Anterior cingulate cortex (tissue), 58 donors: ENCODE measurements at regions not wholly inside any gene's neighbourhood (a gene's known extent, or its start where the extent isn't known, plus 50 kb on each side); places are given as distances from the start of the nearest gene placed in this dataset.
A peak's percentile ranks its signal among the peaks of the same experiment; 100 is the strongest.

ENCODE experiments used
- DNase-seq, 58 donors: peaks; one replicate each; lab custom pipeline; 2025; lab: John Stamatoyannopoulos, UW

DNA sequence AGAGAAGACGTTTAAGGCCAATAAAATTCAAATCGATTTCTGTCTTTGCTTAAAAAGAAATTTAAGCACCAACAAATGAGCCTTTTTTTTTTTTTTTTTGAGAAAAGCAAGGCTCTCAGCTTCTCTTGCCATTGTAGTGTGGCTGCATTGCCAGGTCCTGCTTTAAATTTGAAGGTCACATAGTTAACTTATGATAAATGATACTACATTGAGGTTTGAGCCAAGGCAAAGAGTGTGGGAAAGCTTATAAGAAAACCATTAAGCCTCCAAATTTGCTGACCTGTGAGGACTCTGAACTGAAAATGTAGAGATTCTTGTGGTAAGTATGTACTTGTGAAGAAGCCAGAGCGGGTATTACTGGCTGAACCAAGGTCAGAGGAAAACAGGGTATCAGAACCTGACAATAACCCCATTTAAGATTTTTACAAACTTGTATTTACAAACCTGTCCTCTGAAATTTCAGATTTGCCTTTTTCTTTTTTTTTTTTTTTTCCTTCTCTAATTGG lies 519.7 kb upstream of the RGMA start:
- no peak for DNase-seq

DNA sequence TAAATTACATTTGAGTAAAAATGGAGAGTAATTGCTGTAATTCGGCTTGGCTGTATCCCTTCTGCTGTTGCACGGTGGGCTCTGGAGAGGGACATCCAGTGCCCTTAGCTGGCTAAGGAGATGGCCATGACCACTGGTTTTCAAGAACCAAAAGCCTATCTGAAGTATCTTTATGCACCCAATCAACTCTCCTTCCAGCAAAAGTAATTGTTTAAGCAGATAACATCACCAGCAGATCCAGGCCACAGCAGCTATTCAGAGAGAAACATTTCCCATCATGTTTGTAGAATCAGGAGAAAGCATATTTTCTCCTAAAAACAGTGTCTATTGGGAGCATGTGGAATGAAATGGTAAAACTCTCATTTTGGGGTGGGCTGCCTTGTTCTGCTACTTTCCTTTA lies 514.5 kb upstream of the RGMA start:
- DNase-seq = no peak

GRCh38 chr15:93587059-93587521 lies 498.1 kb upstream of the RGMA start:
- DNase-seq = no peak

DNA sequence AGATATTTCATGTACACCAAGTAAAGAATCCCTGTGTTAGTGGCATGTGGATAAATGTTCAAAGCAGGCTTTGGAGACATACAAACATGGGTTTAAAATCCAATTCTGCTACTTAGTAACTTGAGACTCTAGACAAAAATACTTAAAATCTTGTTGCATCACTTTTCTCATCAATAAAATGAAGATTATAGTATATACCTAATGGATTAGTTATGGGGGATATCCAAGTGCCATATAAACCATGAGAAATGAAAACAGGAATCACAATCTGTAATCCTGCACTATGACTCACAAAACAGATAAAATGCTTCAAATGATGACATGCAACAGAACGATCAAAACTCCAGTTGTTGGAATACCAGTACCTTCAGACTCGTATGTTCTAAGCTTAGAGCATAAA lies 496.0 kb upstream of the RGMA start:
- no peak for DNase-seq

GRCh38 chr15:93583968-93584367 lies 495.0 kb upstream of the RGMA start:
- DNase-seq = no peak

DNA sequence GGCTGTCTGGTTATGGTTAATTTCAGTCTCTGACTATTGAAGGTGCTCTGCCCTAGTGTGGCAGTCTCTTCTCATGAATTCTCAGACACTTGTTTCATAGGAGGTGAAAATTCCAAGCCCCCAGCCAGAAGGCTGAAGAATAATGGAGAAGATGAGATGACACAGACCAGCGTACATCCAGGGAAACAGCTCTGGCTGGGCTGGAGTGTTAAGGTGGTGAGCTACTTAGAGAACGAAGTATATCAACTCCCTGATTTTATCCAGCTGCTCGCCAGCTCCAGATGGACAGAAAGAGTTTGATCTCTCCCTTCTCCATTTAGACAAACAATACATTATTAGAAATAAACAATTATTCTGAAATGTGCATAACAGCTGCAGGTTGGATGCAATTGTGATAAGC lies 494.5 kb upstream of the RGMA start:
- no peak for DNase-seq

- DNase-seq = no peak
These were observed 481.5 kb upstream of the RGMA start for GRCh38 chr15:93570527-93570926.

GRCh38 chr15:93566762-93567161 lies 477.8 kb upstream of the RGMA start:
- DNase-seq = no peak

DNA sequence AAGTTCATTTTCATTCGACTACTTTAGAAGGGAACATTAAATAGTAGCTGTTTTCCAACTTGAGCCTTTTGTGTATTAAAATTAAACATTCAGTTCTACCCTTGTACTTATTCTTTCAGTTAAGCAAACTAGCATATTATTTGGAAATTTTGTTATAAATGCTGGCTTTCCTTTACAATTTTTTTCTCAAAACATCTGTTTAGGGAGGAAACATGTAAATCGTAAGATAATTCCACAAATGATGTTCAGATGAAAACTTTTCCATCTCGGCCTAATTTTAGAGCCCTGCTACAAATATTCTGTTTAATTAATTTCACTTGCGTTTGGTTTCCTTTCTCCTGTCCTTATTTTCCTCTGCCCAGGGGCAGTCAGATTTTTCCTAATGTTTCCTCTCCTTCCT lies 476.2 kb upstream of the RGMA start:
- no peak for DNase-seq

- DNase-seq = no peak
These were observed 474.2 kb upstream of the RGMA start for GRCh38 chr15:93563218-93563617.

DNA sequence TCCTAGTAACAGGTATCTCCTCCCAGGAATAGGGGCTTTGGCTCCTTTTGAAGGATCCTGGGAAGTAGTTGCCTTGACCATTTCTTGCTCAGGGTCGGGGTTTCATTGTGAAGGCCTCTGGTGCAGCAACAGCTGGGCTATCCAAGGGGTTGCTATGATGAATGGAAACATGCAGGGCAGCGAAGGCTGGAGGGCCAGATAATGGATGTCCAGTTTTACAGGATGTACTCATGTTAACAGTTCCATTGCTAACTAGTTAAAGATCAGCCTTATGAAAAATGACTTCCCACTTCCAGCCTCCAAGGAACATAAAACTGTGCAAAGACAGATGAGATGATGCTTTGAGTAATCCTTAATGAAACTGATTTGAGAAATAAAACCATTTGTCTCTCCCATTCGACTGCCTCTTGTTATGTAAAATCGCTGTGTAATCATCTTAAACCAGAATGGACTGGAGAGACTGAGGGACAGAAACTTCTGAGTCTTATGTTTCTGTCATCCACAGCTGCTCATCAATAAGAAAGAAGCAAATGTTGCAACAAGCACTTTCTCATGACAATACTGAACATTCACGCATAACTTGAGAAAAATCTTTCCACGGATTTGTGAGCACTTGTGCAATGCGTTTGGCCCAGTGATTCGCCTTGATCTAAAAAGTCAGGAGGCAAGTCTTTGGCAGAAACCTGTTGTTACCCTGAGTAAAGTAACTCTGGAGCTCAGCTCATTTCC lies 473.5 kb upstream of the RGMA start:
- DNase-seq = peak in 1 of 58 donors; percentile 1

- DNase-seq = no peak
These were observed 468.7 kb upstream of the RGMA start for GRCh38 chr15:93557696-93558095.

GRCh38 chr15:93553167-93553935 lies 464.3 kb upstream of the RGMA start:
- DNase-seq = no peak

DNA sequence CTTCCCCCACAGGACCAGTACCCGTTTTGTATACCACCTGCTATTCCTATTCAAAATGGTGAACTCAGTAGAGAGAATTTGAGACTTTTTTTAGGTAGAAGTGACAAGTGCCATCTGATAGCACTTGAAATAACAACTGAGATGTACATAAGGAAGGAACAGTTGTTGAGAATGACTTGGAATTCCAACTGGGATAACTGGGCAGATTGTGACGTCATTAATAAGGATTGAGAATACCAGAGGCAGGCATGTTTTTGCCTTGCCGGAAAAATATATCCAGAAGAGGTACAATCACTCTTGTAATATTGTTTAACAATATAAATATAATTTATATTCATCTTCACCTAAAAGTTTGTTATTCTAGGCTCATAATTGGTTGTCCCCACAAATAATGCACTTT lies 454.1 kb upstream of the RGMA start:
- DNase-seq = no peak

DNA sequence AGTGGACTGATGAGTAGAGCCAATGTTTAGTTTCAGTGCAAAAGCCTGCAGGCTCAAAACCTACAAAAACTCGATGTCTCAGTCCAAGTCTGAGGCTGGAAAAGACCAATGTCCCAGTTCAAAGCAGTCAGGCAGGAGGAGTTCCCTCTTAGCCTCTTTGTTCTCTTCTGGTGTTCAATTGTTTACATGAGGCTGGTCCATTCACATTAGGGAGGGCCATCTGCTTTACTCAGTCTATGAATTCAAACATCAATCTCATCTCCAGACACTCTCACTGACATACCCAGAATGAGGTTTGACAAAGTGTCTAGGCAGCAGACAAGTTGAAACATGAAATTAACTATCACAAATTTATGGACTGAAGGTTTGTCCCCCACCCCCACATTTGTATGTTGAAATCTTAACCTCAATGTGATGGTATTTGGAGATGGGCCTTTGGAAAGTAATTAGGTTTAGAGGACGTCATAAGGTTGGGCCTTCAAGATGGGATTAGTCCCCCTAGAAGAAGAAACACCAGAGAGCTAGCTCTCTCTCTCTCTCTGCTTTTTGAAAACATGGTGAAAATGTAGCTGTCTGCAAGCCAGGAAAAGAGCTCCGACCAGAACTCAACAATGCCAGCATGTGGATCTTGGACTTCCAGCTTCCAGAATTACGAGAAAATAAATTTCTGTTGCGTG lies 438.5 kb upstream of the RGMA start:
- no peak for DNase-seq

- DNase-seq = no peak
These were observed 435.4 kb upstream of the RGMA start for GRCh38 chr15:93524432-93524831.

DNA sequence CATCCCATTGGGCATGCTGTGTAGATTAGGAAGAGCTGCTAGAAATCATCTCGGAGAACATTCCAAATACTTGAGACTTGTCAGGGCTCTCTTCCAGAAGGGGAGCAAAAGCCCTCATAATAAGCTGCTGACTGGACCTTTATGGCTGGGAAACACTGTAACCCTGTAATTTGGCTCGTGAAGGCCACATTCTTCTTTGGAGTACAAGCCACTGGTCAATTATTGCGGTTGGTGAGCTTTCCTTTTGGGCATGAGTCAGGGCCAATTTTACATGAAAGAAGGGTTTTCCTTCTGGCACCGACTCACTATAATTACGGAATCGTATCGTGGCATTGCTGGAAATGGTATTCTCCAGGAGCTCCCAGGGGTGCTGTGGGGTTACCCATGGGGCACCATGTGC lies 434.5 kb upstream of the RGMA start:
- DNase-seq = no peak

- no peak for DNase-seq
These were observed 431.2 kb upstream of the RGMA start for GRCh38 chr15:93520206-93520605.

GRCh38 chr15:93519599-93519998 lies 430.6 kb upstream of the RGMA start:
- DNase-seq = no peak

GRCh38 chr15:93517176-93517575 lies 428.2 kb upstream of the RGMA start:
- DNase-seq = no peak
